Caco-2 (cell line): ENCODE measurements at regions not wholly inside any gene's neighbourhood (a gene's known extent, or its start where the extent isn't known, plus 50 kb on each side); places are given as distances from the start of the nearest gene placed in this dataset.

Experiments used
- BruUV-seq: library from RNA; stranded (reverse); fragments of 400-500 nt; replicated peaks from 2 replicates; lab custom pipeline; 2021; lab: Mats Ljungman, UMichigan
- CTCF ChIA-PET: fragments of 300-600 bp; sonication (Branson Sonifier 250); formaldehyde crosslinking; loops from one replicate; lab custom pipeline; 2022; ENCODE audit warnings: antibody characterized with exemption; lab: Charles Lee
- POLR2A ChIA-PET: fragments of 300-600 bp; sonication (Branson Sonifier 250); formaldehyde crosslinking; loops from one replicate; lab custom pipeline; 2022; ENCODE audit warnings: antibody characterized with exemption; lab: Charles Lee
- DNase-seq, 2 experiments: peaks; one replicate each; pipeline versions ENCODE4 v3.0.0 to v3.0.0-alpha.2; 2020 to 2022
- H3K27me3 ChIP-seq: replicated peaks from 2 replicates; pipeline ENCODE4 v1.6.0; 2011; ENCODE audit warnings: low read length; ENCODE audit not compliant: control insufficient read depth, insufficient read depth
- H3K36me3 ChIP-seq: 2 replicates; pipeline ENCODE4 v1.5.1; 2011; ENCODE audit warnings: low read length; ENCODE audit not compliant: control insufficient read depth, insufficient read depth
- H3K4me1 ChIP-seq: fragments of 250-450 bp; sonication (Bioruptor Pico); 2 replicates; pipeline ENCODE4 v1.5.1; 2020; ENCODE audit warnings: mild to moderate bottlenecking
- H3K4me3 ChIP-seq: 2 replicates; pipeline ENCODE4 v1.5.1; 2011; ENCODE audit warnings: low read depth, mild to moderate bottlenecking, control low read depth, low read length
- H3K9me3 ChIP-seq: fragments of 250-450 bp; sonication (Bioruptor Pico); 2 replicates; pipeline ENCODE4 v1.5.1; 2020; ENCODE audit warnings: mild to moderate bottlenecking, moderate library complexity
- H3K27ac Mint-ChIP-seq: one replicate; pipeline ENCODE4 v1.8.0; 2022; ENCODE audit warnings: mixed read lengths; ENCODE audit not compliant: unreplicated experiment
- H3K27me3 Mint-ChIP-seq: one replicate; pipeline ENCODE4 v1.8.0; 2022; ENCODE audit warnings: mixed read lengths; ENCODE audit not compliant: insufficient read depth, unreplicated experiment
- H3K36me3 Mint-ChIP-seq: one replicate; pipeline ENCODE4 v1.8.0; 2022; ENCODE audit warnings: mild to moderate bottlenecking, mixed read lengths; ENCODE audit not compliant: insufficient read depth, unreplicated experiment
- H3K4me1 Mint-ChIP-seq: one replicate; pipeline ENCODE4 v1.8.0; 2022; ENCODE audit warnings: low read depth, mixed read lengths; ENCODE audit not compliant: unreplicated experiment
- H3K4me3 Mint-ChIP-seq: one replicate; pipeline ENCODE4 v1.8.0; 2022; ENCODE audit warnings: mild to moderate bottlenecking, moderate library complexity, mixed read lengths; ENCODE audit not compliant: unreplicated experiment
- H3K9me3 Mint-ChIP-seq: one replicate; pipeline ENCODE4 v1.8.0; 2022; ENCODE audit warnings: mixed read lengths; ENCODE audit not compliant: unreplicated experiment
- intact Hi-C: fragments of 100-400 bp; cut with micrococcal nuclease; formaldehyde crosslinking; loops from one replicate; pipeline ENCODE4 v1.10.0; 2022; ENCODE audit not compliant: unreplicated experiment
- TF ChIP-seq, protein P1 (sequence below), 2 experiments: fragments of 200-600 bp in 1 of 2; IDR thresholded peaks; 1 replicate in 1 of 2; 2 replicates in 1 of 2; pipeline versions ENCODE4 v1.5.1 to v1.8.0; 2011 to 2022; ENCODE audit warnings: antibody characterized with exemption in 1 of 2, control low read depth in 1 of 2, inconsistent platforms in 1 of 2, low read depth in 1 of 2, low read length in 1 of 2, mild to moderate bottlenecking in 1 of 2, moderate library complexity in 1 of 2; ENCODE audit not compliant: insufficient read depth in 1 of 2, severe bottlenecking in 1 of 2, unreplicated experiment in 1 of 2

DNA sequence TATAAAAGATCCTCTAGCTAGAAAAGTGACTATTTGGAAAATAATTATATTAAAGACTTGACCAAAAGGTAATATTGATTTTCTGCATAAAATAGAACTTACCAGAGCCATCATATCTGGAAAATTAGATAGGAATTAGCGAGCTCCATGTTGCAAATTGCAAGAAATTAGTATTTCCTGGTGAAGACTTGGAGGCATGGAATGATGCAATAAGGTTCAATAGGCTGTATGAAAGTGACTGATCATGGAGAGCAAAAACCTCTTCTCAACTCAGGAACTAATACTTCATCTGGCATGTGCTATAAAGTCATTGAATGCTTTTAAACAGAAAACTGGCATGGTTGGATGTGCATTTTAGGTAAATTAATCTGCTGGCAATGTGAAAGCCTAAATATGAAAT lies 66.3 kb upstream of the UFM1 start:
- no TSS peak for BruUV-seq
- no peaks in the 10 kb centered on the region for H3K27me3 ChIP-seq
- Mint-ChIP-seq H3K4me3 (no peak overlapping the region), H3K9me3 (peaks cover 19% of the 10 kb centered on the region), H3K27me3 (no peaks in the 10 kb centered on the region), H3K4me1 (peaks cover 6% of the 10 kb centered on the region), H3K36me3 (peaks cover 6% of the 10 kb centered on the region), H3K27ac (no peak overlapping the region)
- no peaks in the 10 kb centered on the region for H3K9me3 ChIP-seq
- POLR2A ChIA-PET, result no interaction called here
- H3K4me1 ChIP-seq, result no peaks in the 10 kb centered on the region
- CTCF ChIA-PET, result no interaction called here
- intact Hi-C loops, result no loop called here
- no peaks in the 10 kb centered on the region for H3K36me3 ChIP-seq
- no peak overlapping the region for H3K4me3 ChIP-seq
- TF ChIP-seq, protein P1, sequence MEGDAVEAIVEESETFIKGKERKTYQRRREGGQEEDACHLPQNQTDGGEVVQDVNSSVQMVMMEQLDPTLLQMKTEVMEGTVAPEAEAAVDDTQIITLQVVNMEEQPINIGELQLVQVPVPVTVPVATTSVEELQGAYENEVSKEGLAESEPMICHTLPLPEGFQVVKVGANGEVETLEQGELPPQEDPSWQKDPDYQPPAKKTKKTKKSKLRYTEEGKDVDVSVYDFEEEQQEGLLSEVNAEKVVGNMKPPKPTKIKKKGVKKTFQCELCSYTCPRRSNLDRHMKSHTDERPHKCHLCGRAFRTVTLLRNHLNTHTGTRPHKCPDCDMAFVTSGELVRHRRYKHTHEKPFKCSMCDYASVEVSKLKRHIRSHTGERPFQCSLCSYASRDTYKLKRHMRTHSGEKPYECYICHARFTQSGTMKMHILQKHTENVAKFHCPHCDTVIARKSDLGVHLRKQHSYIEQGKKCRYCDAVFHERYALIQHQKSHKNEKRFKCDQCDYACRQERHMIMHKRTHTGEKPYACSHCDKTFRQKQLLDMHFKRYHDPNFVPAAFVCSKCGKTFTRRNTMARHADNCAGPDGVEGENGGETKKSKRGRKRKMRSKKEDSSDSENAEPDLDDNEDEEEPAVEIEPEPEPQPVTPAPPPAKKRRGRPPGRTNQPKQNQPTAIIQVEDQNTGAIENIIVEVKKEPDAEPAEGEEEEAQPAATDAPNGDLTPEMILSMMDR (IDR thresholded peaks at IDR 0.05; ENCODE audit: insufficient read depth in 1 of 2, low read depth in 1 of 2, low read length in 1 of 2, severe bottlenecking in 1 of 2, unreplicated experiment in 1 of 2), result no peak
- no peak for DNase-seq

DNA sequence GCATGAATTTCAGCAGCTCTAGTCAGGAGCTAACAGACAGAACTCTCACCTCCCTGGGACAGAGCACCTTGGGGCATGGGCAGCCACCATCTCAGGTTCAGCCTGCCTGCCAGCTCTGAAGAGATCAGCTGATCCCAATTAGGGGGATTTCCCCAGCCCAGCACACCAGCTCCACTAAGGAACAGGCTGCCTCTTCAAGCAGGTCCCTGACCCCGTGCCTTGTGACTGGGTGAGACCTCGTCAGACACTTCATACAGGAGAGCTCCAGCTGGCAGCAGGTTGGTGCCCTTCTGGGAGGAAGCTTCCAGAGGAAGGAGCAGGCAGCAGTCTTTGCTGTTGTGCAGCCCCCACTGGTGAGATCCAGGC lies 84.5 kb upstream of the UFM1 start:
- Histone ChIP-seq H3K27me3 (no peaks in the 10 kb centered on the region), H3K4me1 (peaks cover 8% of the 10 kb centered on the region), H3K36me3 (no peaks in the 10 kb centered on the region), H3K4me3 (no peak overlapping the region), H3K9me3 (no peaks in the 10 kb centered on the region)
- Mint-ChIP-seq H3K36me3 (peaks cover 13% of the 10 kb centered on the region), H3K4me1 (peaks cover 14% of the 10 kb centered on the region), H3K9me3 (peaks cover 11% of the 10 kb centered on the region), H3K4me3 (no peak overlapping the region), H3K27ac (no peak overlapping the region), H3K27me3 (no peaks in the 10 kb centered on the region)
- intact Hi-C loops, result no loop called here
- DNase-seq, result peak in 1 of 2 experiments; percentile 28
- ChIA-PET CTCF (no interaction called here), POLR2A (no interaction called here)
- no TSS peak for BruUV-seq
- TF ChIP-seq, protein P1 (IDR thresholded peaks at IDR 0.05; ENCODE audit: insufficient read depth in 1 of 2, low read depth in 1 of 2, low read length in 1 of 2, severe bottlenecking in 1 of 2, unreplicated experiment in 1 of 2), result no peak

DNA sequence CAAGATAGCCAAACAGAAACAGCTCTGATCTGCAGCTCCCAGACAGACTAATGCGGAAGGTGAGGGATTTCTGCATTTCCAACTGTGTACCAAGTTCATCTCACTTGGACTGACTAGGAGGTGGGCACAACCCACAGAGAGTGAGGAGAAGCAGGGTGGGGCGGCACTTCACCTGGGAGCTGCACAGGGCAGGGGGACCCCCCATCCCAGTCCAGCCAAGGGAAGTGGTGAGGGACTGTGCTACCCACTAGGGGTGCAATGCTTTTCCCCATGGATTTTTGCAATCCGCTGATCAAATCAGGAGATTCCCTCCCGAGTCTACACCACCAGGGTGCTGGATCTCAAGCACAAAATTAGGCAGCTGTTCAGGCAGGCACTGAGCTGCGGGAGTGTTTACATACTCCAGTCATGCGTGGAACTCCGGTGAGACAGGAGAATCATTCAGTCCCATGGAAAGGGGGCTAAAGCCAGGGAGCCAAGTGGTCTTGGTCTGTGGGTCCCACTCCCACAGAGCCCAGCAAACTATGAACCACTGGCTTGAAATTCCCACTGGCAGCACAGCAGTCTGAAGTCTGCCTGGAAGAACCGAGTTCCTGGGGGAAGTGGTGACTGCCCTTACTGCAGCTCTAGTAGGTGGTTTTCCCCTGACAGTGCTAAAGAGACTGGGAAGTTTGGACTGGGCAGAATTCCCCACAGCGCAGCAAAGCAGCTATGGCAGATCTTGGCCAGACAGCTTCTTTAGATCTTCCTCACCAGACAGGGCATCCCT lies 85.1 kb upstream of the UFM1 start:
- peak in 1 of 2 experiments; percentile 24 for DNase-seq
- H3K4me3 Mint-ChIP-seq, result no peak overlapping the region
- Histone ChIP-seq H3K9me3 (no peaks in the 10 kb centered on the region), H3K4me3 (no peak overlapping the region), H3K4me1 (peaks cover 2% of the 10 kb centered on the region), H3K27me3 (no peaks in the 10 kb centered on the region), H3K36me3 (no peaks in the 10 kb centered on the region)
- peaks cover 8% of the 10 kb centered on the region for H3K4me1 Mint-ChIP-seq
- intact Hi-C loops, result no loop called here
- CTCF ChIA-PET, result no interaction called here
- no TSS peak for BruUV-seq
- no peaks in the 10 kb centered on the region for H3K27me3 Mint-ChIP-seq
- no peak overlapping the region for H3K27ac Mint-ChIP-seq
- peaks cover 11% of the 10 kb centered on the region for H3K9me3 Mint-ChIP-seq
- POLR2A ChIA-PET, result no interaction called here
- TF ChIP-seq, protein P1 (IDR thresholded peaks at IDR 0.05; ENCODE audit: insufficient read depth in 1 of 2, low read depth in 1 of 2, low read length in 1 of 2, severe bottlenecking in 1 of 2, unreplicated experiment in 1 of 2), result no peak
- peaks cover 18% of the 10 kb centered on the region for H3K36me3 Mint-ChIP-seq
